ENCODE measurements at regions not wholly inside any gene's neighbourhood (a gene's known extent, or its start where the extent isn't known, plus 50 kb on each side); places are given as distances from the start of the nearest gene placed in this dataset.

- Histone ChIP-seq H3K27me3 (replicated peaks; ENCODE audit: insufficient read depth) (no peaks in the 10 kb centered on the region), H3K4me1 (ENCODE audit: insufficient read depth) (no peaks in the 10 kb centered on the region), H4K20me1 (ENCODE audit: insufficient read depth) (no peaks in the 10 kb centered on the region), H3K9me2 (ENCODE audit: insufficient read depth) (no peaks in the 10 kb centered on the region), H3K79me2 (ENCODE audit: insufficient read depth) (no peaks in the 10 kb centered on the region), H3K27ac (no peak overlapping the region), H3K9ac (no peak overlapping the region), H2AFZ (no peak overlapping the region), H3K4me3 (no peak overlapping the region), H3K36me3 (ENCODE audit: low read depth) (no peaks in the 10 kb centered on the region), H3K9me3 (ENCODE audit: low read depth) (no peaks in the 10 kb centered on the region), H3F3A (ENCODE audit: insufficient read depth) (no peaks in the 10 kb centered on the region), H3K4me2 (ENCODE audit: unreplicated experiment) (no peak overlapping the region)
- no peak for DNase-seq
- TF ChIP-seq EZH2 (IDR thresholded peaks at IDR 0.05; ENCODE audit: insufficient read depth, poor library complexity, severe bottlenecking) (no peak), EZH2phosphoT487 (IDR thresholded peaks at IDR 0.05; ENCODE audit: insufficient read depth, low read depth) (no peak)
- WGBS, 2 experiments (ENCODE audit: low coverage in 1 of 2, low lambda C conversion rate in 2 of 2, missing lambda C conversion rate in 2 of 2): 7 to 15% methylated on average over 3 of the region's 3 CpGs
- in situ Hi-C loops (cut with MboI): no loop called here
These were observed 1266.2 kb upstream of the CDH18 start for GRCh38 chr5:21254161-21254560.

GRCh38 chr5:21244982-21245381 lies 1257.0 kb upstream of the CDH18 start:
- Histone ChIP-seq H4K20me1 (ENCODE audit: insufficient read depth) (no peaks in the 10 kb centered on the region), H3K27ac (no peak overlapping the region), H3K4me2 (ENCODE audit: unreplicated experiment) (no peak overlapping the region), H3K27me3 (replicated peaks; ENCODE audit: insufficient read depth) (no peaks in the 10 kb centered on the region), H3K9me3 (ENCODE audit: low read depth) (no peaks in the 10 kb centered on the region), H3K4me3 (no peak overlapping the region), H3K36me3 (ENCODE audit: low read depth) (no peaks in the 10 kb centered on the region), H2AFZ (no peak overlapping the region), H3F3A (ENCODE audit: insufficient read depth) (no peaks in the 10 kb centered on the region), H3K4me1 (ENCODE audit: insufficient read depth) (no peaks in the 10 kb centered on the region), H3K79me2 (ENCODE audit: insufficient read depth) (no peaks in the 10 kb centered on the region), H3K9ac (no peak overlapping the region), H3K9me2 (ENCODE audit: insufficient read depth) (no peaks in the 10 kb centered on the region)
- DNase-seq: no peak
- 3 to 6% methylated on average over 3 of the region's 3 CpGs for WGBS, 2 experiments (ENCODE audit: low coverage in 1 of 2, low lambda C conversion rate in 2 of 2, missing lambda C conversion rate in 2 of 2)
- in situ Hi-C loops (cut with MboI): no loop called here
- TF ChIP-seq EZH2 (IDR thresholded peaks at IDR 0.05; ENCODE audit: insufficient read depth, poor library complexity, severe bottlenecking): no peak
- TF ChIP-seq EZH2phosphoT487 (IDR thresholded peaks at IDR 0.05; ENCODE audit: insufficient read depth, low read depth): no peak

GRCh38 chr5:21238786-21239185 lies 1250.8 kb upstream of the CDH18 start:
- 9 to 11% methylated on average over 4 of the region's 4 CpGs for WGBS, 2 experiments (ENCODE audit: low coverage in 1 of 2, low lambda C conversion rate in 2 of 2, missing lambda C conversion rate in 2 of 2)
- DNase-seq: no peak
- H3F3A ChIP-seq (ENCODE audit: insufficient read depth): no peaks in the 10 kb centered on the region
- no peak overlapping the region for H2AFZ ChIP-seq
- no peak overlapping the region for H3K9ac ChIP-seq
- H3K4me1 ChIP-seq (ENCODE audit: insufficient read depth): no peaks in the 10 kb centered on the region
- H3K4me3 ChIP-seq: no peak overlapping the region
- H3K27ac ChIP-seq: no peak overlapping the region
- no peaks in the 10 kb centered on the region for H3K9me3 ChIP-seq (ENCODE audit: low read depth)
- H3K27me3 ChIP-seq (replicated peaks; ENCODE audit: insufficient read depth): no peaks in the 10 kb centered on the region
- in situ Hi-C loops (cut with MboI): no loop called here
- no peaks in the 10 kb centered on the region for H4K20me1 ChIP-seq (ENCODE audit: insufficient read depth)
- no peak for TF ChIP-seq EZH2 (IDR thresholded peaks at IDR 0.05; ENCODE audit: insufficient read depth, poor library complexity, severe bottlenecking)
- no peak for TF ChIP-seq EZH2phosphoT487 (IDR thresholded peaks at IDR 0.05; ENCODE audit: insufficient read depth, low read depth)
- no peaks in the 10 kb centered on the region for H3K79me2 ChIP-seq (ENCODE audit: insufficient read depth)
- no peak overlapping the region for H3K4me2 ChIP-seq (ENCODE audit: unreplicated experiment)
- H3K36me3 ChIP-seq (ENCODE audit: low read depth): no peaks in the 10 kb centered on the region
- no peaks in the 10 kb centered on the region for H3K9me2 ChIP-seq (ENCODE audit: insufficient read depth)

GRCh38 chr5:21237461-21237860 lies 1249.5 kb upstream of the CDH18 start:
- in situ Hi-C loops (cut with MboI): no loop called here
- no peaks in the 10 kb centered on the region for H3K36me3 ChIP-seq (ENCODE audit: low read depth)
- TF ChIP-seq EZH2phosphoT487 (IDR thresholded peaks at IDR 0.05; ENCODE audit: insufficient read depth, low read depth): no peak
- no peak for TF ChIP-seq EZH2 (IDR thresholded peaks at IDR 0.05; ENCODE audit: insufficient read depth, poor library complexity, severe bottlenecking)
- no peaks in the 10 kb centered on the region for H3K9me3 ChIP-seq (ENCODE audit: low read depth)
- H3K79me2 ChIP-seq (ENCODE audit: insufficient read depth): no peaks in the 10 kb centered on the region
- H3K4me3 ChIP-seq: no peak overlapping the region
- H3K9me2 ChIP-seq (ENCODE audit: insufficient read depth): no peaks in the 10 kb centered on the region
- H2AFZ ChIP-seq: no peak overlapping the region
- H3K4me2 ChIP-seq (ENCODE audit: unreplicated experiment): no peak overlapping the region
- no peak overlapping the region for H3K27ac ChIP-seq
- H3F3A ChIP-seq (ENCODE audit: insufficient read depth): no peaks in the 10 kb centered on the region
- no peaks in the 10 kb centered on the region for H4K20me1 ChIP-seq (ENCODE audit: insufficient read depth)
- DNase-seq: no peak
- 0% methylated on average over 1 of the region's 1 CpG for WGBS, 2 experiments (ENCODE audit: low coverage in 1 of 2, low lambda C conversion rate in 2 of 2, missing lambda C conversion rate in 2 of 2)
- no peak overlapping the region for H3K9ac ChIP-seq
- H3K4me1 ChIP-seq (ENCODE audit: insufficient read depth): no peaks in the 10 kb centered on the region
- H3K27me3 ChIP-seq (replicated peaks; ENCODE audit: insufficient read depth): no peaks in the 10 kb centered on the region

GRCh38 chr5:21236971-21237427 lies 1249.0 kb upstream of the CDH18 start:
- Histone ChIP-seq H3K9me2 (ENCODE audit: insufficient read depth) (no peaks in the 10 kb centered on the region), H3K4me1 (ENCODE audit: insufficient read depth) (no peaks in the 10 kb centered on the region), H3K9ac (no peak overlapping the region), H3K4me3 (no peak overlapping the region), H4K20me1 (ENCODE audit: insufficient read depth) (no peaks in the 10 kb centered on the region), H3K79me2 (ENCODE audit: insufficient read depth) (no peaks in the 10 kb centered on the region), H3K27ac (no peak overlapping the region), H3K27me3 (replicated peaks; ENCODE audit: insufficient read depth) (no peaks in the 10 kb centered on the region), H3F3A (ENCODE audit: insufficient read depth) (no peaks in the 10 kb centered on the region), H2AFZ (no peak overlapping the region), H3K4me2 (ENCODE audit: unreplicated experiment) (no peak overlapping the region), H3K9me3 (ENCODE audit: low read depth) (no peaks in the 10 kb centered on the region), H3K36me3 (ENCODE audit: low read depth) (no peaks in the 10 kb centered on the region)
- no peak for DNase-seq
- in situ Hi-C loops (cut with MboI): no loop called here
- WGBS, 2 experiments (ENCODE audit: low coverage in 1 of 2, low lambda C conversion rate in 2 of 2, missing lambda C conversion rate in 2 of 2): 0% methylated on average over 2 of the region's 2 CpGs
- TF ChIP-seq EZH2phosphoT487 (IDR thresholded peaks at IDR 0.05; ENCODE audit: insufficient read depth, low read depth) (no peak), EZH2 (IDR thresholded peaks at IDR 0.05; ENCODE audit: insufficient read depth, poor library complexity, severe bottlenecking) (no peak)
